Activated CD4-positive, CD25-positive, alpha-beta regulatory T cell treated with anti-CD3 and anti-CD28 coated beads, Interleukin-2, amount 50 U/mL, for 16 hours (primary cell): ENCODE measurements at regions not wholly inside any gene's neighbourhood (a gene's known extent, or its start where the extent isn't known, plus 50 kb on each side); places are given as distances from the start of the nearest gene placed in this dataset.

Experiments used
- DNase-seq: peaks from one replicate; pipeline ENCODE4 v3.0.0-alpha.2; 2020; ENCODE audit warnings: low read depth, low spot score

DNA sequence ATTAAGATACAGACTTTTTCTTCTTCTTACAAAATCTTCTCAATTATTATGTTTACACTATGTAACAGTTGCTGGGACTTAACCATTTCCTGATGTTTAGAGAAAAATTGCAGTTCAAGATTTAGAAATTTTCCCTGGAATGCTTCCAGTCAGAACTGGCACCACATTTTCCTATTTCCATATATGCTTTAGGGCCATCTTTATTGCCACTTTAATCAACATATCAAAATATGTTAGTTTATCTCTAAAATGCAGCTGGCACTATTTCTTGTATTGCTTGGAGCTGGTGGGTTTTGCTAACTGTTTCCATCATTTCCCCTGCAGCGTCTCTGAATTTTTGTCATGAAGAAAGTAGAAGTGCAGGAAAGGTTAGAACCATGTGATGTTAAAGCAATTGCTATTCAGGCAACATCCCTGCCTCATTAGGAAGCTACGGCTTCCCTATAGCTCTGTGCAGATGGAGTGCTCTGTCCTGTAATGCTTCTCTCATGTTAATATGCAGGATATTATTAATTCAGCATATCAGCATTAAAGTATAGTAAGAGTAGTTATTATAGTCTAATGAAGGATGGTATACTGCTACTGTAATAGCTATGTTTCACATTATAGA is 269.1 kb downstream of the MTRR start:
- DNase-seq = no peak

DNA sequence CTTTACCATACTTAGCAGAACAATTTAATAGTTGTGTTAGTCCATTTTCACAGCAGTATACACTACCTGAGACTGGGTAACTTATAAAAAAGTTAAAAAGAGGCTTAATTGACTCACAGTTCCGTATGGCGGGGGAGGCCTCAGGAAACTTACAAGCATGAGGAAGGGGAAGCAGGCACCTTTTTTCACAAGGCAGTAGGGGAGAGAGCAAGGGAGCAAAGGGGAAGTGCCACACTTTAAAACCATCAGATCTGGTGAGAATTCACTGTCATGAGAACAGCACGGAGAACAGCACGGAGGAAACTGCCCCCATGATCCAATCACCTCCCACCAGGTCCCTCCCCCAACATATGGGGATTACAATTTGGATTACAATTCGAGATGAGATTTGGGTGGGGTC is 269.9 kb downstream of the MTRR start:
- DNase-seq = no peak

DNA sequence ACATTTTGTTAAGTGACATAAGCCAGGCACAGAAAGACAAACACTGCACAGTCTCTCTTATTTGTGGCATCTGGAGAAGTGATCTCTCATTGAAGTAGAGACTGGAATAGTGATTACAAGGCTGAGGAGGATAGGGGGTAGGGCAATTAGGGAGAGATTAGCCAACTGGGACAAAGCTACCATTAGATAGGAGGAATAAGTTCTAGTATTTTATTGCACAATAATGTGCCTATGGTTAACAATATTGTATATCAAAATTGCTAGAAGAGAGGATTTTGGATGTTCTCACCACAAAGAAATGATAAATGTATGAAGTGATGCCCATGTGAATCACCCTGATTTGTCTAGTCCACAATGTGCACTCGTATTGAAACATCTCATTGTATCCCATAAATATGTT is 281.8 kb downstream of the MTRR start:
- DNase-seq = no peak

DNA sequence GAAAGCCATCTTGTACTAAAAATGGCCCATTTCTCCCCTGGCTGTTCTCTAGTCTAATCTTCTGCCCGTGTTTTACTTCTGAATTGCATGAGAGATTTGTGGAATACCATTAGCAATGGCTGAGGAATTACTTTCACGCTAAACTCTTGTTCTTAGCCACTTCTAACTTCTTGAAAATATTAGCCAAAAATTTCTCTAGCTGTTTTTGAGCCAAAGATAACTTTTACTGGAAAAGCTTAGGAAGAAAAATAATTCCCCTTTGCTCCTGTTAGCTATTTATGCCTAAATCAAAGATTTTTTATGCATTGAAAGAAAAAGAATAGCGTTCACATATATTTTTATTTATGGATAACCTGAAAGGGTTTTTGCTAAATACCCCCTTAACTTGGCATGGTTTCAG is 287.8 kb downstream of the MTRR start:
- DNase-seq = no peak

DNA sequence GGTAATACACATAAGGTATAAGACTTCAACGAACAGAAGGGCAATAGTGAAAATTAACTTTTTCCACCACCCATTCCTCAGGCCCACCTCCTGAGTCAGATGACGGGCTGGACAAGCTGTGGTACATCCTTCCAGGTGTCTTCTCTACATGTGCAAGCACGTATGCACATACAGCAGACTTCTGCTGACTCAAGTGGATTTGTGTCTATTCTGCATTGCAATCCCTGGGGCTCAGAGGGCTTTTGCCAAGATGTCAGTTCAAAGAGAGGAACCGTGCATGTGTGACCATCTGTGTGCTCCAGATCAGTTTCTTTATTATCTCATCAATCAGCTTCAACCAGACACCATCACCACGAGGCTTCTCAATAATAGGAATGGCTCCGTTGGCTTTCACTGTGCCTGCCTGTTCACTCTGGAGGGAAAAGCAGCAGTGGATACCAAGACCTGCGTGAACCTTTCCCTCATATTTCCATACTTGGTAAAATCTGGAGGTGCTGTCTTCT is 288.4 kb downstream of the MTRR start:
- no peak for DNase-seq

DNA sequence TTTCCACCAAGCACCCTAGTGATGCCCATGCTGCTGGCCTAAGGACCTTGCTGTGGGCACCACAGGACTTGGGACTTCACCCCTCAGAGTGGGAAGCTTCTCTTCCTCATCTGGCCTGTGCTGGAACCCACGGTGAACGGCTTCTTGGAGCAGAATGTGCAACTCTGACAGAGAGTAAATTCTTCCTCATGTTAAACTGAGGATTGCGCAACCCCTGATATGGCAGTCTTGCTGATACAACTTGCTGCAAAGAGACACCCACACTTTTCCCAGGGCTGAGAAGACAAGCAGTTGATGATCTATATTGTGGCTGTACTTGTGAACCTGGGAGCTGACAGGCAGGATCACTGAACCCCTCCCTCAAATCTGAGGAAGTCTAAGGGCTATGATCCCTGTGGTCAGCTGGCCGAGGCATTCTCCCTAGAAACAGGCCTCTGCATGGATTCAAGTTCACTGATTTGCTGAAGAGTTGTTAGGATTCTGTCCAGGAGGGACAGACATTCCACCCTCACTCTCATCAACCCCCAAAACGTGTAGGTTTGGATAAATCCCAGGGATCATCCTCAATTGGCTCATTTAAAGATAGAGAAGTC is 307.2 kb downstream of the MTRR start:
- DNase-seq = no peak

DNA sequence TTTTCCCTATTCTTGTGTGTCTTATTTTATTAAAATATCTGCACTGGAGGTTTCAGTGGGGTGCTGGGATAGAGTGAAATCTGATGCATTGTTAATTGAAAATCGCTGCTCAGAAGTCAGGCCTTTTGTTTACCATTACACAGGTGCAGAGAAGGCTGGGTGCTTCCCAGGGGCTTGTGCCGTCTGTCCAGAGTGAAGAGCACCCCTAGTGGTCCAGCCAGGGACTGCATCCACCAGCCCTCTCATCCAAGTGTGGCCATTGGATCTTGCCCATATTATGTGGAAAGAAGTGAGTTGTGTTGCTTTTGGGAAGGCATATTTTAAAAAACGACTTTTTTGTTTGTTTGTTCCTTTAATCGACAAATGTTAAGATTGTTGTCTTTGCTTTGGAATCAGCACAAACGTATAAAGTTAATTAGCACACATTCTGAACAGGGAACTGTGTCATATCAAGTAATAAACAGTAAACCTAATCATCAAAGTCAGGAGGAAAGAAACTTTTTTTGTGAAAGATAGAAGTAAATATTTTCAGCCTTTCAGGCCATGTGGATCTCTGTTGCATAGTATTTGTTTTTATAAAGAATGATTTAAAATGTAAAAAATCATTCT is 315.6 kb downstream of the MTRR start:
- no peak for DNase-seq

DNA sequence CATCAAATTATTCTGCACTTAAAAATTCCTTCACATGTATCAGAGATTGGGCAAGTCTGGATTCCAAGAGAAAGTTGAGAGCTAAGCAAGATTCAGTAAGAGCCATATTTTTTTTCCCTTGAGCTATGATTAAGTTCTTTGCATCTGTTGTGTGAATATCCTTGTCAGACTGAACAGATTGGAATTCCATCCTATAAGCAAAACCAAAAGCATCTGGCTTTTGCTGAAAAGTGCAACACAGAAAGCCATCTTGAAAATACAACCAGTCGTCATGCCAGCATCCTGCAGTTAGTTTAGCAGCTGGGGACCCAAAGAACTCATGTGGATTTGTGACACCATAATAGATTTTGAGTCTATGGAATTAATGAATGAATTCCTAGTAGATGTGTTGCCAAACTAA is 316.9 kb downstream of the MTRR start:
- DNase-seq = no peak

DNA sequence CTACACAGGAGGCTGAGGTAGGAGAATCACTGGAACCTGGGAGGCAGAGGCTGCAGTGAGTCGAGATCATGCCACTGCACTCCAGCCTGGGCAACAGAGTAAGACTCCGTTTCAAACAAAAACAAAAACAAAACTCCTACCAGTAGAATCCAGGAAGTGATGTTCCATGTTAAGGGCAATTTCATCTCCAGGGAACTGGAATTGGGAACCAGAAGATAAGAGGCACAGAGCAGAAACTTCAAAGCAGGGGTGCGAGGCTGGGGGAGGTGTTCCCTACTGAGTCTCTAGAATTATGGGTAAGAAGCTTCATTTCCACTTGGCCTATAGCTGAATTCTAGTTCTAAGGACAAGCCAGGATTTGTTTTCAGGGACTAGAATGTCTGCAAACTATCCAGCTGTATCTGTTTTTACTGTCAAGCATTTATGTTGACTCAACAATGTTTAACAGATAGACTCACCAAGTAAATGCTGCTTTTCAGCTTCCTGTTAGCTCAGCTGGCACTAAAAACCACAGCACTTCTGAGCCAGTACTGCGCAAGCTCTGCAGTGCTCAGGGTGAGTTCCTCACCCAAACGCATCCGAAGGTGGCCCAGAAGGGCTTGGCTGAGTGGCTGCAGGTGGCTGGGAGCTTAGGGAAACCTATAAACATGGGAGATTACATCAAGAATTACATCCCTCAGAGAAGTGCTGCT is 320.1 kb downstream of the MTRR start:
- DNase-seq = no peak

DNA sequence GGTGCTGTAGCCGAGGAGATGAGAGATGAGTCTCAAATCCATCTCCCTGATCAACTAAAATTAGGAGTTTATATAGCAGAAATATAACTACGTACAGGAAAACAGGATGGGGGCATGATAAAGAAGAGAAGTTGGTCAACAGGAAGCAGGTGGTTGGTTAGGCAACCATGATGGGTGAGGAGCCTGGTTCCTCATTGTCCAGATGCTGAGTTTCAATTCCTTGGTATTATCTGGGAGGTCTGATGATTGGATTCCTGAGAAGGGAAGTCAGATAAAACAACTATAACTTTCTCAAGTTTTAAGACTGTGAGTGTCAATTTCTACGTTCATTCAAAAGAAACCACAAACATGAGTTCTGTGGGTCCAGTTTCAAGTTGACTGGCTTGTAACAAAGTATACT is 323.9 kb downstream of the MTRR start:
- DNase-seq = no peak

DNA sequence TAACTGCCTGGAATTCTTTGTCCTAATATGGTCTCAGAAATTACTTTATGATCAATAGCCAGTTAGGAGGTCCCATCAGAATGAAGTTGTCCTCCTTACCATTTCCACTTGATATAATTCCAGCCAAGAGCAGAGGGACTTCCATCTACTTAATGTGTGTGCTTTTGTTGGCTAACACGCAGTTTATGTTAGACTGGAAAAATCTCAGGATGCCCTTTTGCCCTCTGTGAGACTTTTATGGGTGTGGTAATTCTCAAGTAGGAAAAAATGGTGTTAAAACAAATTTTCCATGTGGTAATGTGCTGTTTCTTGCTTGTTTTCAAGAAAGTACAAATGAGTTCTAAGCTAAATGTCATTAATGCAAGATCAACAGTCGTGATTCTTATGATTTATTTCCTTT is 327.1 kb downstream of the MTRR start:
- DNase-seq = no peak

DNA sequence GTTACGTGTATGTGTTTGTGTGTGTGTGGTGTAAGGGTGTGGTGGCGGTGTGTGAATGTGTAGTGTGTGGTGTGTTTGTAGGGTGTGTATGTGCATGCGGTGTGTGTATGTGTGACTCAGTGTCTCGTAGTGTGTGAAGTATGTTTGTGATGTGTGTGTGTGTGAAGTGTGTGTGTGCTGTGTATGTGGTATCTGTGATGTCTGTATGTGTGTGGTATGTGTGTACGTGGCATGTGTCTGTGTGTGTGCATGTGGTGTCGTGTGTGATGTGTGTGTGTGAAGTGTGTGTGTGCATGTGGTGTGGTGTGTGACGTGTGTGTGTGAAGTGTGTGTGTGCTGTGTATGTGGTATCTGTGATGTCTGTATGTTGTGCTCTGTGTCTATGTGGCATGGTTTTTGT is 339.4 kb downstream of the MTRR start:
- no peak for DNase-seq

DNA sequence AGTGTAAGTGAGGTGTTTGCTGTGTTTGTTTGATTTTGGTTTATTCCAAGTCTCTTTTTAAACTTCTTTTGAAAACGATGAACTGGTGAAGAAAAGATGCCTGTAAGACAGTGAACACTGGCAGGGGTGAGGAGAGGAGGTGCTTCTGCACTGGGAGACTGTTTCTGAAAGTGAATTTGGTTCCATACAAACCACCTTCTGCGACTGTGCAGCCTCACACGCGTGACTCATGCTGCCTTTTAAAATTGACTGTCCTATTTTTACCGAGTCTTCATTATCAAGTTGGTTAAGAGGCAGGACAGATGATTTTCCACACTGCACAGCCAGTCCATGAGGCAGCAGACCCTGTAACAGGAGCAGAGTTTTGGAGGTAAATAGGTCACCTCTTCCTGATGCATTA is 340.6 kb downstream of the MTRR start:
- DNase-seq = no peak

DNA sequence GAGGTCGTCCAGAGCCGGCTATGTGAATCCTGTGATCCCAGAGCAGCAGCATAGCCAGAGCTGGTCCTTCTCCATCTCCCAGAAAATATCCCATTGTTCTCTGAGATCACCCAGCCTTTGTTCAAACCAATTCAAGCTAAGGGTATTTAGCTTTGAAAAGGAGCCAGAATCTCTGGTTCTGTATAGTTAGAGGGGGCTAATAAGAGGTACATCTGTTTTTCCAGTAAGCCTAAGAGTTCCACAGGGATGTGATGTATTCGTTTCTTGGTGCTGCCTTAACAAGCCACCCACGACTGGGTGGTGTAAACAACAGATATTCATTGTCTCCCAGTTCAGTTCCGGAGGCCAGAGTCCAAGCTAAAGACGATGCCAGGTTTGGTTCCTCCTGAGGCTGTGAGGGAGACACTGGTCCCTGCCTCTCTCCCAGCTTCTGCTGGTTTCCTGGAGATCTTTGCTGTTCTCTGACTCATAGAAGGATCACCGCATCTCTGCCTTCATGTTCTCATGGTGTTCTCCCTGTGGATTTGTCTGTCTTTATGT is 344.8 kb downstream of the MTRR start:
- DNase-seq = no peak

DNA sequence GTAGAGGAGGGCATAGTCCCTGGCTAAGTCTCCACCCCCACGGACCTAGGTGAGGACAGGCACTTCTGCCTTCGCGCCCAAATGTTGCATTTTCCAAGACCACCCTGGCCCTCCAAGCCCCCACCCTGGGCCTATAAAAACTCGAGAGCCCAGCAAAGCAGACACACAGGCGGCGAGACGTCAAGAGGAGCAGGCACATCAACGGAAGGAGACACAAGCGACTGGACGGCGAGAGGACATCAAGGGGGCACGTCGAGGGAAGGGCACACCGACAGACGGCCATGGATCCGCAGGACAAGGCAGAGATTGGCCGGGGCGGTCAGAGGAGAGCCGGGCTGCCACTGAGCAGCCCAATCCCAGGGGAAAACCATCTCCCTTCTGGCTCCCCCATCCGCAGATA is 348.0 kb downstream of the MTRR start:
- DNase-seq = no peak

DNA sequence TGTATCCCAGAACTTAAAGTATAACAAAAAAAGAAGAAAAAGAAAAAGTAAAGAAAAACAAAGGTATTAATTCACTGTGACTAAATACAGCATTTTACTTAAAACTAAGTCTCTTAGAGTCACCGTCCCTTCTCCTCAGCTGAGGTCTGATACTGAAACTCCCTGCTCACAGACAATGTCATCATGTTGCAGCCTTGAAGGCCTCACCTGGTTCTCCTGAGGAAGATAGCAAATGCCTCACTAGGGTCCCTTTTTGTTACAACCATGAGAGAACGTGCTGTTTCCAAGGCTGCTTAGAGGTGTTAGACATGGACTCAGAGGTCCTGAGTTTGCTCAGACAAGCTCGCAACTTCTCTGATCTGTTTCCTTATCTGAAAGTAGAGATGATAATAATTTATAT is 357.2 kb downstream of the MTRR start:
- DNase-seq = no peak

DNA sequence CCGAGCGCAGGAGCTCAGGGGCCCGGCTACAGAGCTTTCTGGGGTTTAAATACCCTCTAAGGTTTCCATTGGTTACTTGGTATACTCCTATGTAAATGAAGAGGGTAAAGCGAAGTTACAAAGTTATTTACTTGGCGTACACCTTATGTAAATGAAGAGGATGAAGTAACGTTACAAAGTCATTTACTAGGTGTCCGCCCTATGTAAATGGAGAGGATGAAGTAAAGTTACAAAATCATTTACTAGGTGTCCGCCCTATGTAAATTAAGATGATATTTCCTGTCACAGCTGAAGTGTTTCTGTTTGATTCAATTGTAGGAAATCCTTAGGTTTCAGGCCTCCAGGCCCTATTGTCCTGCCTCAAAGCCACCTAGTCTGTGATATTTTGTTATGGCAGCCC is 358.2 kb downstream of the MTRR start:
- no peak for DNase-seq

DNA sequence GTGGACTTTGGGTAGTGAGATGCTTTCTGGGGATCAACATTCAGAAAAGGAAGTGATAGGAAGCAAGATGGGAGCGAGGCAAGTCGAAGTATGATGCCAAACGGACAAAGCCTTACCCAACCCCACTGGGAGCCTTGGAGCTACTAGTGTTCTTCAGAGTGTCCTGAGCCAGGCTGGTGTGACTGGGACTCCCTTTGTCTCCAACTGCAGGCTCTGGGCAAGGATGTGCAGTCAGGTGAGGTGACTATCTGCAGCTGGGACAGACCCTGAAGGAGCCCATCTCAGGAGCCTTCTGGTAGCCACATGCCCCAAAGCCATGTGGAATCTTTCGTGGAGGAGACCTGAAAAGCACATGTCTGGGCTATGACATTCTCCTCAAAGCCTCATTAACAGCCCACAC is 360.6 kb downstream of the MTRR start:
- DNase-seq = no peak

DNA sequence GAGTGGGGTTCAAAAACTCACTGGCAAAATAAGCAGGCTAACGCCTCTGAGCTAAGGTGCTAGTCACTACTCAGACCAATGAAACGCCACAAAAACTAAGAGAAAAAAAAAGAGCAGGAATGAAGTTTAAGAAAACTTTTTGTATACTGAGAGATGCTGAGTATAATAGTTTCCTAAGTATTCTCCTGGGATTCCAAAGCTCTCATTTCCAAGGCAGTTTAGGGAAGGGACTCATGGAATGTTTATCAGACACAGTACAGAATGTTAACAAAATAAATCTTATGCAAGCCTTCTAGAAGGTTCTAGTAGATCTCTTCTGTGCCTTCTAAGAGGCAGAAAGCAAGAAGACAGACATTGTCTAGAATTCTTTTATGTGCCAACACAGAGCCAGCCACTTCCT is 361.9 kb downstream of the MTRR start:
- no peak for DNase-seq

DNA sequence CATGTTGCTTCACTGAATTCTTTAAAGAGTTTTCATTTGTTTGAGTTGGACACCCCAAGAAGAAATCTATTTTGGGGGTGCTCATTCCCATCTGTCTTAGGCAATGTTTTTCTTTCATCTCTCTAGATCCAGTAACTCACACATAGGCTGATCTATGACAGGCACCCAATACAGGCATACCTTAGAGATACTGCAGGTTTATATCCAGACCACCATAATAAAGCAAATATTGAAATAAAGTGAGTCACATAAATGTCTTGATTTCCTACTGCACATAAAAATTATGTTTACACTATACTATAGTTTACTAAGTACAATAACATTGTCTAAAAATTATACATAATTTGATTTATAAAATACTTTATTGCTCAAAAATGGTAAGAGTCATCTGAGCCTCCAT is 364.5 kb downstream of the MTRR start:
- DNase-seq = no peak

DNA sequence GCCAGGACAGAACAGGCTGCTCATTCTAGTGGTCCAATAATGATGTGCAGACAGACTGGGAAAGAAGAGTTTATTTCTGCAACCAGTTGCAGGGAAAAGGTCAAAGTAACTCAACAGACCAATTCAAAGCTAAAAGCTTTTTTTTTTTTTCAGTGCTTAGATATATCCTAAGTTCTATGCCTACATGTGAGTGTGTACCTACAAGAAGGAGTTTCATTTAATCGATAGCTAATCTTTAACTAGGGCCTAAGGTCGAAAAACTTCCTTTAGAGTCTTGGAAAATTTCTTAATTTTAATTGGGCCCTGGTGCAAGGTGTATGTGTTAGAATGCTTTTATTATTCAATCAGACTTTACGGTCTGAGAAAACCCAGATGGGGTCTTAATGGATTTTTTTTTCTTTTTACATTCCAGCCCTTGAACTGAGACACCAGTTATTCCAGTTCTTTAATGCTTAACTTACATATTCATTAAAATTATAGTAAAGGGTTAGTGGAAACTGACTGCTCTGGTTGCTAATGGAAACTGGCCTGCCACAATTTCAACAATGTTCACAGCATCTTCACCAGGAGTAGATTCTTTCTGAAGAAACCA is 365.3 kb downstream of the MTRR start:
- no peak for DNase-seq

DNA sequence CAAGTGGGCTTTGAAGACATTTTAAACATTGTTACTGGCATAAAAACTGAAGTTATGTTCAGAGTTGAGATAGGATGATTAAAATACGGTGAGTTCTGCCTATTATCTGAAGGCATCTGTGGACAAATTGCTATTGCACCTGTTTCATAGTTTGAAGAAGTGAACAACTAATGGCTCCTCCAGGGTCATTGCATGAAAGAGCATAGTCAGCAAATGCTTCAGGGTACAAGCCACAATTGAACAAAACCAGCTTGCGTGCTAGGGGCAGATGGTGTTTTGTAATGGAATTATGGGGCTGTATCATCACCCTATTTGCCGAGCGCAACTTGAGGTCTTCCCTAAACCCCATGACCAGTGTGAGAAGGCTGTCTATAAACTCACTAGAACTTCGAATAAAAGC is 369.1 kb downstream of the MTRR start:
- DNase-seq = no peak
